Gastroesophageal sphincter (tissue), 4 donors: ENCODE measurements at regions not wholly inside any gene's neighbourhood (a gene's known extent, or its start where the extent isn't known, plus 50 kb on each side); places are given as distances from the start of the nearest gene placed in this dataset.

Source experiments
- ATAC-seq: fragments of 150-250 bp; one replicate; pipeline ENCODE4 v1.9.1; 2016; ENCODE audit warnings: mild to moderate bottlenecking, moderate library complexity
- H3K27ac ChIP-seq, 4 donors: fragments of 200-600 bp; sonication (generic) in 3 of 4; 1 replicate in 3 of 4; 2 replicates in 1 of 4; pipeline ENCODE4 v1.5.1; 2016 to 2019
- H3K27me3 ChIP-seq: fragments of 200-600 bp; sonication (generic); one replicate; pipeline ENCODE4 v1.5.1; 2019
- H3K36me3 ChIP-seq, 2 donors: fragments of 200-600 bp; sonication (generic); one replicate each; pipeline ENCODE4 v1.5.1; 2019; ENCODE audit warnings: control low read depth in 1 of 2
- H3K4me1 ChIP-seq, 3 donors: fragments of 200-600 bp; sonication (generic); 1 replicate in 2 of 3; 2 replicates in 1 of 3; pipeline ENCODE4 v1.5.1; 2016 to 2019; ENCODE audit warnings: control low read depth in 2 of 3
- H3K4me3 ChIP-seq, 2 donors: fragments of 200-600 bp; sonication (generic); one replicate each; pipeline ENCODE4 v1.5.1; 2019; ENCODE audit warnings: mild to moderate bottlenecking in 1 of 2, moderate library complexity in 1 of 2
- H3K9me3 ChIP-seq, 3 donors: fragments of 200-600 bp; sonication (generic); one replicate each; pipeline ENCODE4 v1.5.1; 2017 to 2019; ENCODE audit warnings: control low read depth in 2 of 3
- EP300 ChIP-seq: sonication (generic); formaldehyde crosslinking; IDR thresholded peaks from one replicate; pipeline ENCODE4 v1.6.1; 2017; ENCODE audit warnings: antibody characterized with exemption, mild to moderate bottlenecking
- POLR2A ChIP-seq, 2 donors: fragments of 450-650 bp; IDR thresholded peaks; one replicate each; pipeline ENCODE4 v1.6.1; 2017; ENCODE audit warnings: antibody characterized with exemption in 2 of 2, mild to moderate bottlenecking in 2 of 2, moderate library complexity in 1 of 2
- POLR2AphosphoS5 ChIP-seq: sonication (generic); formaldehyde crosslinking; IDR thresholded peaks from one replicate; pipeline ENCODE4 v1.6.1; 2017; ENCODE audit warnings: antibody characterized with exemption
- WGBS, 2 donors: methylation state at CpG; one replicate each; pipeline ENCODE4 v1.1.5; 2018; ENCODE audit warnings: low coverage in 1 of 2; 5-methylcytosine and 5-hydroxymethylcytosine counted together
- TF ChIP-seq, protein P1 (sequence below), 4 experiments: fragments of 200-600 bp in 2 of 4; fragments of 450-650 bp in 2 of 4; sonication (generic) in 1 of 4; IDR thresholded peaks; one replicate each; pipeline ENCODE4 v1.5.1; 2017 to 2019; ENCODE audit warnings: antibody characterized with exemption in 4 of 4, mild to moderate bottlenecking in 2 of 4, moderate library complexity in 2 of 4

GRCh38 chr12:107544937-107545336 lies 140.7 kb upstream of the PWP1 start:
- H3K4me1 ChIP-seq = no peaks in the 10 kb centered on the region
- 42 to 44% methylated on average over 2 of the region's 2 CpGs for WGBS, 2 donors
- no peak for ATAC-seq

DNA sequence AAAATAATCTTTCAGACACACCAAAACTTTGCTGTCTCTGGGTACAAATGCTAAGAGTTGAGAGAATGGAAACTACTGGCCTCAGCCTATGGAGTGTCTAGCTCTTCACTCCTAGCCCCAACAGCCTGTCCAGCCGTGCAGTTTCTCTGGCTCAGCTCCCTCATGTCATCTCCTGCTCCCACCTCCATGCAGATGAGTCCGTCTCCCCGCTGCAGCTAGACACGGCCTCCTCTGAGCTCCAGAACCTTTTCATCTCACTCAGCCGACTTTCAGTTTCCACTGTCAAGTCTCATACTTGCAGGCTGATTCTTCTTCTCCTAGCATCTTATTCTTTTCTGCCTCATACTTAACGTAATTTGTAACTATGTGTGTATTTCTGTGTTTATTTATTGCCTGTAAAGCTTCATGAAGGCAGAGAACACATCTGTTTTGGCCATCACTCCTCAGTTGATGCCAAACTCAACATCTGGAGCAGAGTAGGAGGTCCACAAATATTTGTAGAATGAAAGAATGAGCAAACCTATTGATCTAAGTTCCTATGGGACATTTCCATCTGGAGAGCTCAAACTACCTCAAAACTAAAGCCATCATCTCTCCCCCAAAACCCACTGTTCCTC lies 139.8 kb upstream of the PWP1 start:
- TF ChIP-seq POLR2A (IDR thresholded peaks at IDR 0.05) = no peak
- TF ChIP-seq, protein P1, sequence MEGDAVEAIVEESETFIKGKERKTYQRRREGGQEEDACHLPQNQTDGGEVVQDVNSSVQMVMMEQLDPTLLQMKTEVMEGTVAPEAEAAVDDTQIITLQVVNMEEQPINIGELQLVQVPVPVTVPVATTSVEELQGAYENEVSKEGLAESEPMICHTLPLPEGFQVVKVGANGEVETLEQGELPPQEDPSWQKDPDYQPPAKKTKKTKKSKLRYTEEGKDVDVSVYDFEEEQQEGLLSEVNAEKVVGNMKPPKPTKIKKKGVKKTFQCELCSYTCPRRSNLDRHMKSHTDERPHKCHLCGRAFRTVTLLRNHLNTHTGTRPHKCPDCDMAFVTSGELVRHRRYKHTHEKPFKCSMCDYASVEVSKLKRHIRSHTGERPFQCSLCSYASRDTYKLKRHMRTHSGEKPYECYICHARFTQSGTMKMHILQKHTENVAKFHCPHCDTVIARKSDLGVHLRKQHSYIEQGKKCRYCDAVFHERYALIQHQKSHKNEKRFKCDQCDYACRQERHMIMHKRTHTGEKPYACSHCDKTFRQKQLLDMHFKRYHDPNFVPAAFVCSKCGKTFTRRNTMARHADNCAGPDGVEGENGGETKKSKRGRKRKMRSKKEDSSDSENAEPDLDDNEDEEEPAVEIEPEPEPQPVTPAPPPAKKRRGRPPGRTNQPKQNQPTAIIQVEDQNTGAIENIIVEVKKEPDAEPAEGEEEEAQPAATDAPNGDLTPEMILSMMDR (IDR thresholded peaks at IDR 0.05) = no peak
- no peak for TF ChIP-seq EP300
- no peak for TF ChIP-seq POLR2AphosphoS5
- H3K9me3 ChIP-seq = peaks cover 0 to 21% (median 0%) of the 10 kb centered on the region in 3 donors
- H3K4me3 ChIP-seq = no peak overlapping the region
- H3K4me1 ChIP-seq = no peaks in the 10 kb centered on the region
- peak; percentile 31 for ATAC-seq
- 34% methylated on average over 6 of the region's 6 CpGs; no CpG with 5 or more reads in 1 of the 2 donors for WGBS, 2 donors
- no peaks in the 10 kb centered on the region for H3K36me3 ChIP-seq
- H3K27ac ChIP-seq = no peak overlapping the region
- H3K27me3 ChIP-seq = no peaks in the 10 kb centered on the region

More at GRCh38 chr12:107544937-107545336, 140.7 kb upstream of the PWP1 start:
- H3K36me3 ChIP-seq = no peaks in the 10 kb centered on the region
- no peaks in the 10 kb centered on the region for H3K27me3 ChIP-seq
- H3K4me3 ChIP-seq = no peak overlapping the region
- peaks cover 0 to 14% (median 0%) of the 10 kb centered on the region in 3 donors for H3K9me3 ChIP-seq
- no peak overlapping the region for H3K27ac ChIP-seq
- TF ChIP-seq EP300 (no peak), POLR2AphosphoS5 (no peak), POLR2A (IDR thresholded peaks at IDR 0.05) (no peak)
- TF ChIP-seq, protein P1 (IDR thresholded peaks at IDR 0.05) = no peak

GRCh38 chr12:107547389-107547788 lies 138.2 kb upstream of the PWP1 start:
- no peak for TF ChIP-seq POLR2AphosphoS5
- 70 to 89% methylated on average over 2 to 3 of the region's 3 CpGs for WGBS, 2 donors
- Histone ChIP-seq H3K4me3 (no peak overlapping the region), H3K4me1 (no peaks in the 10 kb centered on the region), H3K36me3 (no peaks in the 10 kb centered on the region), H3K9me3 (peaks cover 0 to 25% (median 0%) of the 10 kb centered on the region in 3 donors), H3K27ac (no peak overlapping the region), H3K27me3 (no peaks in the 10 kb centered on the region)
- ATAC-seq = no peak

DNA sequence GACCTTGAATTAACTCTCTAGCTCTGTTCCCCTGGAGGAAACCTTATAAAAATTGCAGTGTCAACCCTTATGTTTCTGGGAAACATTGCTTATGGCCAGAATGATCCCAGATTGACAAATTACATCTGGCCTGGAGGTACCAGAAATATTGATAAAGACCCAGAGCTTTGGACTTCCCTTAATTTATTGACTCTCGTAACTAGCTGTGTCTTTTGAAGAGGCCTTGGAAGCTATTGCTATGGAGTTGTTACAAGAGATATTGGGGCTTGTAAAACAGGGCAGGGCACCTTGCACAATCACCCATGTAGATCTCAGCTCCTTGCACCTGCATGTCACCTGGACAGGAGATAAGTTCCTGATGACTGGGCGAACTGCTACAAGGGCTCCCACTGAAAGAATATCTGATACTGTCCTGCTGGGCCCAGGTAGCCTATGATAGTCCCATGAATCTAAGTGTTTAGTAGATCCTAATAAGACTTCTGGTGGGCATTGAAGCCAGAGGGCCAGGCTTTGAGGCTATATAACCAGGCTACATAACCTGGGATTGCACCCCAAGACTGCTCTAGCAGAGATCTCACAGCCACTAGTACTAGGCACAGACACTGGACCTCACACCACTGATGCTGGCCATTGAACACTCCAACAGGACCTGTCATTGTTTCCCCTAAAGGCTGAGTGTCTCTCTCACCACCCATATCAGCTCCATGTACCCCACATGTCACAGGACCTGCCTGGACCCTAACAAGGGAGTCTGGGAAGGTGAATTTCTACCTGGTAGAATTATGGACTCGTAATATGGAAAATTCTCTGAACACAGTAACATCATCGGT lies 135.7 kb upstream of the PWP1 start:
- H3K27me3 ChIP-seq = no peaks in the 10 kb centered on the region
- no peak overlapping the region for H3K4me3 ChIP-seq
- ATAC-seq = no peak
- H3K36me3 ChIP-seq = no peaks in the 10 kb centered on the region
- 79 to 100% methylated on average over 1 to 3 of the region's 4 CpGs for whole genome bisulfite sequencing, 2 donors
- H3K9me3 ChIP-seq = peaks cover 0 to 25% (median 0%) of the 10 kb centered on the region in 3 donors
- TF ChIP-seq EP300 (no peak), POLR2A (IDR thresholded peaks at IDR 0.05) (no peak), POLR2AphosphoS5 (no peak)
- TF ChIP-seq, protein P1 (IDR thresholded peaks at IDR 0.05) = no peak
- no peaks in the 10 kb centered on the region for H3K4me1 ChIP-seq
- H3K27ac ChIP-seq = no peak overlapping the region

DNA sequence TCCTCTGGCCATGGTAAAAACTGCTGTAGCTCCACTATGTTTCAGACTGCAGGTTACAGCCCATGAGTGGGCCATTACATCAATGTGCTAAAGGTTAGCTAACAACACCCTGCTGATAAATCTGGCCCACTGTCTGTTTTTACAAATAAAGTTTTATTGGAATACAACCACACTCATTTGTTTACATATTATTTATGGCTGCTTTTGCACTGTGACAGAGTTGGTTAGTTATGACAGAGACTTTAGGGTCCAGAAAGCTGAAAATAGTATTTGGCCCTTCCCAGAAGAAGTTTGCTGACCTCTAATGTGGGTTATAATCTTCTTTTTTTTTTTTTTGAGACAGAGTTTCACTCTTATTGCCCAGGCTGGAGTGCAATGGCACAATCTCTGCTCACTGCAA lies 134.2 kb upstream of the PWP1 start:
- TF ChIP-seq EP300 (no peak), POLR2A (IDR thresholded peaks at IDR 0.05) (no peak), POLR2AphosphoS5 (no peak)
- TF ChIP-seq, protein P1 (IDR thresholded peaks at IDR 0.05) = no peak
- no peak for ATAC-seq
- Histone ChIP-seq H3K4me1 (no peaks in the 10 kb centered on the region), H3K27ac (no peak overlapping the region), H3K36me3 (no peaks in the 10 kb centered on the region), H3K9me3 (peaks cover 0 to 25% (median 0%) of the 10 kb centered on the region in 3 donors), H3K27me3 (no peaks in the 10 kb centered on the region), H3K4me3 (no peak overlapping the region)
